Left ventricle myocardium inferior (tissue), 1 donor: ENCODE measurements at regions not wholly inside any gene's neighbourhood (a gene's known extent, or its start where the extent isn't known, plus 50 kb on each side); places are given as distances from the start of the nearest gene placed in this dataset.

Source experiments
- DNase-seq: peaks from one replicate; pipeline ENCODE4 v3.0.0-alpha.2; 2020
- H3K27ac ChIP-seq: fragments of 200-600 bp; replicated peaks from 2 replicates; pipeline ENCODE4 v1.8.0; 2021
- H3K27me3 ChIP-seq: fragments of 200-600 bp; 2 replicates; pipeline ENCODE4 v1.8.0; 2021; ENCODE audit warnings: low read depth
- H3K36me3 ChIP-seq: fragments of 200-600 bp; 2 replicates; pipeline ENCODE4 v1.8.0; 2021
- H3K4me1 ChIP-seq: fragments of 200-600 bp; 2 replicates; pipeline ENCODE4 v1.8.0; 2021
- H3K4me3 ChIP-seq: fragments of 200-600 bp; 2 replicates; pipeline ENCODE4 v1.8.0; 2021; ENCODE audit warnings: mild to moderate bottlenecking, moderate library complexity
- H3K9me3 ChIP-seq: fragments of 200-600 bp; replicated peaks from 2 replicates; pipeline ENCODE4 v1.8.0; 2021
- intact Hi-C: fragments of 100-400 bp; cut with micrococcal nuclease; formaldehyde crosslinking; loops from one replicate; pipeline ENCODE4 v1.11.0; 2022
- TF ChIP-seq, protein P1 (sequence below): fragments of 200-600 bp; IDR thresholded peaks from 2 replicates; pipeline ENCODE4 v1.8.0; 2021; ENCODE audit warnings: antibody characterized with exemption, mild to moderate bottlenecking, borderline replicate concordance
- donor health status: DM: no; HTN: yes; CAD: no; lungs with severe emphysema.

- no peak for DNase-seq
- no peaks in the 10 kb centered on the region for H3K9me3 ChIP-seq
- peak overlapping the region; percentile 36 for H3K27ac ChIP-seq
- H3K27me3 ChIP-seq: no peaks in the 10 kb centered on the region
- no peak overlapping the region for H3K4me3 ChIP-seq
- intact Hi-C loops: no loop called here
- TF ChIP-seq, protein P1, sequence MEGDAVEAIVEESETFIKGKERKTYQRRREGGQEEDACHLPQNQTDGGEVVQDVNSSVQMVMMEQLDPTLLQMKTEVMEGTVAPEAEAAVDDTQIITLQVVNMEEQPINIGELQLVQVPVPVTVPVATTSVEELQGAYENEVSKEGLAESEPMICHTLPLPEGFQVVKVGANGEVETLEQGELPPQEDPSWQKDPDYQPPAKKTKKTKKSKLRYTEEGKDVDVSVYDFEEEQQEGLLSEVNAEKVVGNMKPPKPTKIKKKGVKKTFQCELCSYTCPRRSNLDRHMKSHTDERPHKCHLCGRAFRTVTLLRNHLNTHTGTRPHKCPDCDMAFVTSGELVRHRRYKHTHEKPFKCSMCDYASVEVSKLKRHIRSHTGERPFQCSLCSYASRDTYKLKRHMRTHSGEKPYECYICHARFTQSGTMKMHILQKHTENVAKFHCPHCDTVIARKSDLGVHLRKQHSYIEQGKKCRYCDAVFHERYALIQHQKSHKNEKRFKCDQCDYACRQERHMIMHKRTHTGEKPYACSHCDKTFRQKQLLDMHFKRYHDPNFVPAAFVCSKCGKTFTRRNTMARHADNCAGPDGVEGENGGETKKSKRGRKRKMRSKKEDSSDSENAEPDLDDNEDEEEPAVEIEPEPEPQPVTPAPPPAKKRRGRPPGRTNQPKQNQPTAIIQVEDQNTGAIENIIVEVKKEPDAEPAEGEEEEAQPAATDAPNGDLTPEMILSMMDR: no peak
- H3K4me1 ChIP-seq: peaks cover 48% of the 10 kb centered on the region
- H3K36me3 ChIP-seq: no peaks in the 10 kb centered on the region
Measured at GRCh38 chr2:217625557-217626169, 377.1 kb downstream of the TNS1 start.

DNA sequence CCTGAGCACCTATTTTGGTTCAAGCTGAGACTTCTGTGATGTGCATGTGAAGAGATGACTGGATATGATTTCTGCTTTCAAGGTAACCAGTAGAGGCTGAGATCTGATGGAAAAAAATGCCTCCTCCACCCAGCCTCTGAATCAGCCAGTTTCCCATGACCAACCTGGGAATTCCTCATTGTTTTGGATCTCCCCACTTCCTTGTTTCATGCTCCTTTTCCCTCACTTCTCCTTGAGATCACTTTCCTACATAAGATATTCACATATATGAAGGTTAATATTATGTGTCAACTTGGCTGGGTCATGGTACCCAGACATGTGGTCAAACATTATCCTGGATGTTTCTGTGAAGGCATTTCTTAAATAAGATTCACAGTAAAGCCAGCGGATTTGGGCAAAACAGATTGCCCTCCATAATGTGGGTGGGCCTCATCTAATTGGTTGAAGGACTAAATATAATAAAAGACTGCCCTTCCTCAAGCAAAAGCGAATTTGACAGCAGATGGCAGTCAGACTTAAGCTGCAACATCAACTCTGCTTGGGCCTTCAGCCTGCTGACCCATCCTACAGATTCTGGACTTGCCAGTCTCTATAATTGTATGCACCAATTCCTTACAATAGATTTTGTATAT, 379.4 kb downstream of the TNS1 start:
- TF ChIP-seq, protein P1: no peak
- intact Hi-C loops: no loop called here
- Histone ChIP-seq H3K9me3 (no peaks in the 10 kb centered on the region), H3K27me3 (no peaks in the 10 kb centered on the region), H3K4me3 (no peak overlapping the region), H3K27ac (peak overlapping the region; percentile 59), H3K4me1 (peaks cover 35% of the 10 kb centered on the region), H3K36me3 (no peaks in the 10 kb centered on the region)
- DNase-seq: no peak

DNA sequence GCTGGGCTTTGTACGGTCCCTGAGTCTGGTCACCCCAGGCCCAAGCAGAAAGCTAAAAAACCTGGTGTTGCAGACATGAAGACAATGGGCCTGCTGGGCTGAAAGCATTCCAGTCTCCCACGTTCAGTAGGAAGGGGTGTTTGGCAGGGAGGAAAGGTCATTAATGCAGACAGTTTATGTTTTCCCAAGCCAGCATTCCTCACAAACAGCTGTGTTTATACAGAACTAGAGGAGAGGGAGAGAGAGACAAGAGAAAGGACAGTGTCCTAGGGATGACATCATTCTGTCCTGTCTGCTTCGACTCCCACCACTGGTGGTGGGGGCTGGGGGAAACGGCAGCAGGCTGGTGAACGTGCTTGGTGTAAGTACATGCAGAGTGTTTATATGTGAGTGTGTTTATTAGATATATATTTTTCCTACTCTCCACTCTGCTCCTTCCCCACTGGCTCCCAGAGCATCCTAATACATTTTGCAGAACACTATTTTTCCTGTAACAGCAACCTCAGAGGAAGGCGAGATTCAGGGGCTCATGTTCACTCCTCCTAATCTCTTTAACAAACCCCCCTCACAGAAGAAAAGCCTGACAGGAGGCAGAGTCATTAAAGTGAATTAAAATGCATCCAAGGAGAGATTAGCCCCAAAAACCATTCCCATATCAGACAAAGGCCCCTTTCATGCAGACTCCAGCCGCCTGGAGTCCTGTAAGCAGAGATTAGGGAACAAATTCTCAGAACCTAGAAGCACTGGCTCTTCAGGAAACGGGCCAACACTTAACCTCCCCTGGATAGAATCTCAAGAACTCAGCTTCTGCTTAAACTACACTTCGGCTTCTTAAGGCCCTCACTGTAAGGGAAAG, 380.4 kb downstream of the TNS1 start:
- TF ChIP-seq, protein P1: no peak
- no peaks in the 10 kb centered on the region for H3K36me3 ChIP-seq
- H3K4me1 ChIP-seq: peaks cover 27% of the 10 kb centered on the region
- no peaks in the 10 kb centered on the region for H3K9me3 ChIP-seq
- intact Hi-C loops: no loop called here
- peak overlapping the region; percentile 59 for H3K27ac ChIP-seq
- no peaks in the 10 kb centered on the region for H3K27me3 ChIP-seq
- no peak for DNase-seq
- H3K4me3 ChIP-seq: no peak overlapping the region

DNA sequence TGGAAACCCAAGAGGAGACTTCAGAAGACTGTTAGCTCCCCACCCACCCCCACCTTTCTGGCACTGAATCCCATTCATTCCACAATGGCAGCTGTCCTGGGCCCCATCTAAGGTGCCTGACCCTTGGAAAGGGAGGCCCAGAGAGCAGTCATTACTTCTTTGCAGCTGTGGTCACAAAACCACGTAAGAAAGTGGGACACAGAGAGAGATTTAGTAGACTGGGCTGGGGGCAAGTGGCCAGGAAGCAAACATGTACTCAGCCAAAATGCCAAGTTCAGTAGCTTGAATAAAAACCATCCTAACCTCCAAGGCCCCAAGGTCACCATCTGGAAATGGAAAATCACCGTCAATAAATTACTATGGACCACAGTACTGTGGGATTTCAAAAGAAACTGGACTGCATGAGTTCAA, 381.4 kb downstream of the TNS1 start:
- Histone ChIP-seq H3K4me3 (no peak overlapping the region), H3K27ac (peak overlapping the region; percentile 59), H3K27me3 (no peaks in the 10 kb centered on the region), H3K36me3 (no peaks in the 10 kb centered on the region), H3K4me1 (peaks cover 34% of the 10 kb centered on the region), H3K9me3 (no peaks in the 10 kb centered on the region)
- intact Hi-C loops: no loop called here
- no peak for DNase-seq
- TF ChIP-seq, protein P1: no peak

DNA sequence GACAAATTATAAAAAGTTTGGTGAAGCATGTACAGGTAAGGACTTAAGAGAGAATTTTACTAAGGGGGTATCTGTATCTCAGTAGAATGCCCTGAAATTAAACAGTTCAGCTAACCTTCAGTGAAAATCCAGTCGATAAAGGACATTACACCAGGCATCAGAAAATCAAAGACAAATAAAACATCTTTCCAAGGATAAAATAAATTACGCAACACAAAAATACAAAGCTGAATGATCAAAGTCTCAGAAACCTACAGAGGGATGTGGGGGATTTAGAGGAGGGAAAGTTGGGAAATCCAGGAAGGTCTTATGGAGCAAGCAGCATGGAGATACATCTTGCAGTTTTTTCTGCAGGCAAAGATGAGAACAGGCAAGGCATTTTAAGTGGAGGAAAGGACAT, 384.1 kb downstream of the TNS1 start:
- TF ChIP-seq, protein P1: no peak
- no peaks in the 10 kb centered on the region for H3K36me3 ChIP-seq
- H3K27ac ChIP-seq: no peak overlapping the region
- intact Hi-C loops: no loop called here
- no peak overlapping the region for H3K4me3 ChIP-seq
- peaks cover 28% of the 10 kb centered on the region for H3K4me1 ChIP-seq
- DNase-seq: no peak
- H3K9me3 ChIP-seq: no peaks in the 10 kb centered on the region
- H3K27me3 ChIP-seq: no peaks in the 10 kb centered on the region
